Uterus (tissue), 3 donors: ENCODE measurements at regions not wholly inside any gene's neighbourhood (a gene's known extent, or its start where the extent isn't known, plus 50 kb on each side); places are given as distances from the start of the nearest gene placed in this dataset.

Source experiments
- DNase-seq, 2 donors: peaks; one replicate each; pipeline ENCODE4 v3.0.0-alpha.2; 2019 to 2020
- H3K27ac ChIP-seq, 2 donors: fragments of 200-600 bp; sonication (generic); 1 replicate in 1 of 2; 2 replicates in 1 of 2; pipeline ENCODE4 v1.5.1; 2016 to 2018
- H3K27me3 ChIP-seq, 2 donors: fragments of 200-600 bp; sonication (generic); one replicate each; pipeline ENCODE4 v1.5.1; 2018 to 2019; ENCODE audit warnings: control low read depth in 1 of 2
- H3K36me3 ChIP-seq, 2 donors: fragments of 200-600 bp; sonication (generic); one replicate each; pipeline ENCODE4 v1.5.1; 2019; ENCODE audit warnings: control low read depth in 1 of 2
- H3K4me1 ChIP-seq, 2 donors: fragments of 200-600 bp; sonication (generic); one replicate each; pipeline ENCODE4 v1.5.1; 2018 to 2019; ENCODE audit warnings: control low read depth in 1 of 2
- H3K4me3 ChIP-seq, 2 donors: fragments of 200-600 bp; sonication (generic); 1 replicate in 1 of 2; 2 replicates in 1 of 2; pipeline ENCODE4 v1.5.1; 2018 to 2019; ENCODE audit warnings: mild to moderate bottlenecking in 1 of 2
- H3K9me3 ChIP-seq, 2 donors: fragments of 200-600 bp; sonication (generic); one replicate each; pipeline ENCODE4 v1.5.1; 2019; ENCODE audit warnings: control low read depth in 1 of 2
- CTCF ChIP-seq, 4 experiments: fragments of 200-600 bp in 2 of 4; fragments of 450-650 bp in 2 of 4; sonication (generic) in 2 of 4; IDR thresholded peaks; one replicate each; pipeline ENCODE4 v1.5.1; 2016 to 2019; ENCODE audit warnings: antibody characterized with exemption in 4 of 4, mild to moderate bottlenecking in 2 of 4, moderate library complexity in 1 of 4
- POLR2A ChIP-seq, 2 donors: fragments of 450-650 bp; IDR thresholded peaks; one replicate each; pipeline ENCODE4 v1.6.1; 2016; ENCODE audit warnings: antibody characterized with exemption in 2 of 2, mild to moderate bottlenecking in 1 of 2, moderate library complexity in 1 of 2
- intact Hi-C: fragments of 100-400 bp; cut with DNase I; formaldehyde crosslinking; loops from one replicate; pipeline ENCODE4 v1.15.1; 2023; ENCODE audit warnings: low total_unique reads
- donor health status: DM: yes; HTN: yes; CAD: no.

DNA sequence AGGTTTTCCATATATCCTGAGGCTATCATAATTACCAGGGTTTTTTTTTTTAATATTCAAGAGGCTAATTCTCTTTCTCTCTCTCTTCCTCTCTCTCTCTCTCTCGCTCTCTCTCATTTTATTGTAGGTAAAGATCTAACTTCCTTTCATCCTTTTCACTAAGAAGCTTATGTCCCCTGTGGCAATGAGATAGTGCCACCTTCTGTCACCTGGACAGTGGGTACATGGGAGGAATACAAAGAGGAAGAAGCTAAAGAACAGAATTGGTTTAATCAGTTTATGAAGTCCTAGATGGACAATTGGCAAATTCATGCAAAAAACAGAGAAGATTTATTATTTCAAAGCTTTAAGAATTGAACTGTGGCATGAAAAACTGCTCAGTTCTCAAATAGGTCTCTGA, 1582.3 kb upstream of the TMEFF2 start:
- Histone ChIP-seq H3K27ac (no peak overlapping the region), H3K9me3 (no peaks in the 10 kb centered on the region), H3K4me3 (no peak overlapping the region), H3K4me1 (no peaks in the 10 kb centered on the region), H3K36me3 (no peaks in the 10 kb centered on the region), H3K27me3 (no peaks in the 10 kb centered on the region)
- no peak for DNase-seq
- no peak for TF ChIP-seq CTCF (IDR thresholded peaks at IDR 0.05)
- no peak for TF ChIP-seq POLR2A (IDR thresholded peaks at IDR 0.05)
- intact Hi-C loops: no loop called here

- Histone ChIP-seq H3K9me3 (no peaks in the 10 kb centered on the region), H3K4me3 (no peak overlapping the region), H3K36me3 (no peaks in the 10 kb centered on the region), H3K4me1 (no peaks in the 10 kb centered on the region), H3K27me3 (no peaks in the 10 kb centered on the region), H3K27ac (no peak overlapping the region)
- TF ChIP-seq CTCF (IDR thresholded peaks at IDR 0.05): no peak
- no peak for TF ChIP-seq POLR2A (IDR thresholded peaks at IDR 0.05)
- DNase-seq: no peak
- intact Hi-C loops: no loop called here
These were observed 1579.4 kb upstream of the TMEFF2 start for GRCh38 chr2:193774166-193774565.

GRCh38 chr2:193751299-193751698, 1556.6 kb upstream of the TMEFF2 start:
- intact Hi-C loops: no loop called here
- H3K27me3 ChIP-seq: no peaks in the 10 kb centered on the region

GRCh38 chr2:193749485-193749884, 1554.8 kb upstream of the TMEFF2 start:
- Histone ChIP-seq H3K36me3 (no peaks in the 10 kb centered on the region), H3K9me3 (no peaks in the 10 kb centered on the region), H3K27me3 (no peaks in the 10 kb centered on the region), H3K27ac (no peak overlapping the region), H3K4me3 (no peak overlapping the region), H3K4me1 (no peaks in the 10 kb centered on the region)
- TF ChIP-seq CTCF (IDR thresholded peaks at IDR 0.05) (no peak), POLR2A (IDR thresholded peaks at IDR 0.05) (no peak)
- intact Hi-C loops: no loop called here
- DNase-seq: no peak

More at GRCh38 chr2:193751299-193751698, 1556.6 kb upstream of the TMEFF2 start:
- no peak overlapping the region for H3K27ac ChIP-seq
- TF ChIP-seq POLR2A (IDR thresholded peaks at IDR 0.05): no peak
- TF ChIP-seq CTCF (IDR thresholded peaks at IDR 0.05): no peak
- H3K4me1 ChIP-seq: no peaks in the 10 kb centered on the region
- H3K36me3 ChIP-seq: no peaks in the 10 kb centered on the region
- no peaks in the 10 kb centered on the region for H3K9me3 ChIP-seq
- no peak overlapping the region for H3K4me3 ChIP-seq
- no peak for DNase-seq

DNA sequence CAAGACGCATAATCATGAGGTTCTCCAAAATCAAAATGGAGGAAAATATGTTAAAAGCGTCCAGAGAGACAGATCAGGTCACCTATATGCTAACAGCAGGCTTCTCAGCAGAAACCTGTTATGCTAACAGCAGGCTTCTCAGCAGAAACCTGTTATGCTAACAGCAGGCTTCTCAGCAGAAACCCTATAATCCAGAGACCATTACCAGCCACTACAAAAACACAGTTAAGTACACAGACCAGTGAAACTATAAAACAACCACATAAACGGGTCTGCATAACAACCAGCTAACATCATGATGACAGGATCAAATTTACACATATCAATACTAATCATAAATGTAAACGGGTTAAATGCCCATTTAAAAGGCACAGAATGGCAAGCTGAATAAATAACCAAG, 1548.4 kb upstream of the TMEFF2 start:
- Histone ChIP-seq H3K27me3 (no peaks in the 10 kb centered on the region), H3K4me3 (no peak overlapping the region), H3K4me1 (no peaks in the 10 kb centered on the region), H3K9me3 (no peaks in the 10 kb centered on the region), H3K36me3 (no peaks in the 10 kb centered on the region), H3K27ac (no peak overlapping the region)
- TF ChIP-seq POLR2A (IDR thresholded peaks at IDR 0.05) (no peak), CTCF (IDR thresholded peaks at IDR 0.05) (no peak)
- no peak for DNase-seq
- intact Hi-C loops: no loop called here
